IPS-18a (cell line): ENCODE measurements at regions not wholly inside any gene's neighbourhood (a gene's known extent, or its start where the extent isn't known, plus 50 kb on each side); places are given as distances from the start of the nearest gene placed in this dataset.
A peak's percentile ranks its signal among the peaks of the same experiment; 100 is the strongest.

Source experiments
- H3K27ac ChIP-seq: one replicate; pipeline ENCODE4 v1.5.1; 2013; ENCODE audit warnings: low read length
- H3K27me3 ChIP-seq: one replicate; pipeline ENCODE4 v1.6.1; 2013; ENCODE audit warnings: mild to moderate bottlenecking, low read length; ENCODE audit not compliant: control insufficient read depth, insufficient read depth
- H3K36me3 ChIP-seq: one replicate; pipeline ENCODE4 v1.6.1; 2013; ENCODE audit warnings: low read depth, low read length; ENCODE audit not compliant: control insufficient read depth
- H3K4me1 ChIP-seq: one replicate; pipeline ENCODE4 v1.6.1; 2013; ENCODE audit warnings: low read depth, low read length; ENCODE audit not compliant: control insufficient read depth
- H3K4me3 ChIP-seq: one replicate; pipeline ENCODE4 v1.5.1; 2013; ENCODE audit warnings: low read length
- H3K9ac ChIP-seq: one replicate; pipeline ENCODE4 v1.6.1; 2013; ENCODE audit warnings: mild to moderate bottlenecking, low read length, moderate library complexity
- H3K9me3 ChIP-seq: one replicate; pipeline ENCODE4 v1.6.1; 2013; ENCODE audit warnings: low read depth, low read length; ENCODE audit not compliant: control insufficient read depth

- H3K27ac ChIP-seq, result peak overlapping the region; percentile 42
- no peaks in the 10 kb centered on the region for H3K36me3 ChIP-seq
- H3K4me1 ChIP-seq, result peaks cover 48% of the 10 kb centered on the region
- peak overlapping the region; percentile 14 for H3K9ac ChIP-seq
- no peaks in the 10 kb centered on the region for H3K9me3 ChIP-seq
- no peaks in the 10 kb centered on the region for H3K27me3 ChIP-seq
- no peak overlapping the region for H3K4me3 ChIP-seq
These were observed 780.2 kb downstream of the FAM133A start for GRCh38 chrX:94454159-94454558.

GRCh38 chrX:94454606-94455005 lies 780.6 kb downstream of the FAM133A start:
- Histone ChIP-seq H3K4me1 (peaks cover 48% of the 10 kb centered on the region), H3K9me3 (no peaks in the 10 kb centered on the region), H3K36me3 (no peaks in the 10 kb centered on the region), H3K9ac (peak overlapping the region; percentile 14), H3K27me3 (no peaks in the 10 kb centered on the region), H3K27ac (peak overlapping the region; percentile 42), H3K4me3 (peak overlapping the region; percentile 10)

GRCh38 chrX:94455782-94456181 lies 781.8 kb downstream of the FAM133A start:
- H3K4me3 ChIP-seq, result peak overlapping the region; percentile 41
- H3K27ac ChIP-seq, result peak overlapping the region; percentile 62
- H3K9me3 ChIP-seq, result no peaks in the 10 kb centered on the region
- H3K36me3 ChIP-seq, result no peaks in the 10 kb centered on the region
- peak overlapping the region; percentile 6 for H3K9ac ChIP-seq
- peaks cover 44% of the 10 kb centered on the region for H3K4me1 ChIP-seq
- no peaks in the 10 kb centered on the region for H3K27me3 ChIP-seq

GRCh38 chrX:94492541-94492940 lies 818.5 kb downstream of the FAM133A start:
- Histone ChIP-seq H3K36me3 (no peaks in the 10 kb centered on the region), H3K9me3 (peaks cover 17% of the 10 kb centered on the region), H3K4me1 (peaks cover 25% of the 10 kb centered on the region), H3K27ac (no peak overlapping the region), H3K4me3 (peak overlapping the region; percentile 30), H3K27me3 (no peaks in the 10 kb centered on the region), H3K9ac (no peak overlapping the region)

- Histone ChIP-seq H3K36me3 (no peaks in the 10 kb centered on the region), H3K27me3 (no peaks in the 10 kb centered on the region), H3K9ac (no peak overlapping the region), H3K4me1 (peaks cover 30% of the 10 kb centered on the region), H3K9me3 (peaks cover 13% of the 10 kb centered on the region), H3K27ac (no peak overlapping the region), H3K4me3 (no peak overlapping the region)
These were observed 819.4 kb downstream of the FAM133A start for GRCh38 chrX:94493405-94493804.

- Histone ChIP-seq H3K27ac (no peak overlapping the region), H3K4me1 (peaks cover 13% of the 10 kb centered on the region), H3K9me3 (no peaks in the 10 kb centered on the region), H3K9ac (no peak overlapping the region), H3K36me3 (no peaks in the 10 kb centered on the region), H3K27me3 (no peaks in the 10 kb centered on the region), H3K4me3 (no peak overlapping the region)
These were observed 837.6 kb downstream of the FAM133A start for GRCh38 chrX:94511564-94511963.

- peaks cover 13% of the 10 kb centered on the region for H3K4me1 ChIP-seq
- no peaks in the 10 kb centered on the region for H3K27me3 ChIP-seq
- H3K4me3 ChIP-seq, result no peak overlapping the region
- H3K9me3 ChIP-seq, result peaks cover 10% of the 10 kb centered on the region
- no peak overlapping the region for H3K9ac ChIP-seq
- no peaks in the 10 kb centered on the region for H3K36me3 ChIP-seq
- no peak overlapping the region for H3K27ac ChIP-seq
These were observed 841.0 kb downstream of the FAM133A start for GRCh38 chrX:94515009-94515408.

- Histone ChIP-seq H3K27ac (no peak overlapping the region), H3K4me3 (no peak overlapping the region), H3K9me3 (peaks cover 19% of the 10 kb centered on the region), H3K4me1 (no peaks in the 10 kb centered on the region), H3K9ac (no peak overlapping the region), H3K36me3 (no peaks in the 10 kb centered on the region), H3K27me3 (no peaks in the 10 kb centered on the region)
These were observed 850.9 kb downstream of the FAM133A start for GRCh38 chrX:94524867-94525266.

GRCh38 chrX:94545722-94546121 lies 871.7 kb downstream of the FAM133A start:
- no peaks in the 10 kb centered on the region for H3K27me3 ChIP-seq
- H3K9me3 ChIP-seq, result peaks cover 2% of the 10 kb centered on the region
- H3K36me3 ChIP-seq, result no peaks in the 10 kb centered on the region
- no peak overlapping the region for H3K9ac ChIP-seq
- peaks cover 6% of the 10 kb centered on the region for H3K4me1 ChIP-seq
- H3K4me3 ChIP-seq, result no peak overlapping the region
- H3K27ac ChIP-seq, result no peak overlapping the region

GRCh38 chrX:94551831-94552230 lies 877.8 kb downstream of the FAM133A start:
- Histone ChIP-seq H3K27ac (no peak overlapping the region), H3K36me3 (no peaks in the 10 kb centered on the region), H3K9me3 (peaks cover 10% of the 10 kb centered on the region), H3K4me1 (peaks cover 8% of the 10 kb centered on the region), H3K4me3 (no peak overlapping the region), H3K27me3 (no peaks in the 10 kb centered on the region), H3K9ac (no peak overlapping the region)

- Histone ChIP-seq H3K9me3 (peaks cover 17% of the 10 kb centered on the region), H3K27ac (no peak overlapping the region), H3K4me3 (no peak overlapping the region), H3K27me3 (no peaks in the 10 kb centered on the region), H3K9ac (no peak overlapping the region), H3K36me3 (no peaks in the 10 kb centered on the region), H3K4me1 (peaks cover 6% of the 10 kb centered on the region)
These were observed 886.9 kb downstream of the FAM133A start for GRCh38 chrX:94560930-94561329.

GRCh38 chrX:94576367-94577004 lies 902.5 kb downstream of the FAM133A start:
- Histone ChIP-seq H3K36me3 (no peaks in the 10 kb centered on the region), H3K4me1 (no peaks in the 10 kb centered on the region), H3K9ac (no peak overlapping the region), H3K9me3 (no peaks in the 10 kb centered on the region), H3K4me3 (no peak overlapping the region), H3K27ac (no peak overlapping the region), H3K27me3 (no peaks in the 10 kb centered on the region)
